ENCODE measurements at regions not wholly inside any gene's neighbourhood (a gene's known extent, or its start where the extent isn't known, plus 50 kb on each side); places are given as distances from the start of the nearest gene placed in this dataset.
"Not testable (repeated sequence)": the region's sequence is repeated elsewhere in the genome, so short reads cannot be mapped to it uniquely, and the experiment has no call there.

GRCh38 chr14:105745433-105746123, 219.2 kb downstream of the TMEM121 start:
- DNase-seq (ENCODE audit: low spot score) = peak; percentile 2
- in situ Hi-C loops (cut with MboI; ENCODE audit: low pct_unique_long_range_greater_than_20kb, low sequenced_read_pairs, unreplicated experiment) = no loop called here
- no peak for TF ChIP-seq CTCF (IDR thresholded peaks at IDR 0.05; ENCODE audit: extremely low read depth, insufficient read depth, missing control alignments)

- in situ Hi-C loops (cut with MboI; ENCODE audit: low pct_unique_long_range_greater_than_20kb, low sequenced_read_pairs, unreplicated experiment) = no loop called here
- TF ChIP-seq CTCF (IDR thresholded peaks at IDR 0.05; ENCODE audit: extremely low read depth, insufficient read depth, missing control alignments) = no peak
Observed at GRCh38 chr14:105746124-105746514, 219.7 kb downstream of the TMEM121 start.

GRCh38 chr14:105746800-105747502, 220.6 kb downstream of the TMEM121 start:
- in situ Hi-C loops (cut with MboI; ENCODE audit: low pct_unique_long_range_greater_than_20kb, low sequenced_read_pairs, unreplicated experiment) = not testable (repeated sequence)
- peak; percentile 0 for DNase-seq (ENCODE audit: low spot score)

More at GRCh38 chr14:105746124-105746514, 219.7 kb downstream of the TMEM121 start:
- no peak for DNase-seq (ENCODE audit: low spot score)

- DNase-seq (ENCODE audit: low spot score) = peak; percentile 0
- in situ Hi-C loops (cut with MboI; ENCODE audit: low pct_unique_long_range_greater_than_20kb, low sequenced_read_pairs, unreplicated experiment) = not testable (repeated sequence)
Observed at GRCh38 chr14:105747503-105748203, 221.3 kb downstream of the TMEM121 start.

GRCh38 chr14:105748204-105748578, 221.8 kb downstream of the TMEM121 start:
- no peak for TF ChIP-seq CTCF (IDR thresholded peaks at IDR 0.05; ENCODE audit: extremely low read depth, insufficient read depth, missing control alignments)
- in situ Hi-C loops (cut with MboI; ENCODE audit: low pct_unique_long_range_greater_than_20kb, low sequenced_read_pairs, unreplicated experiment) = no loop called here
- peak; percentile 18 for DNase-seq (ENCODE audit: low spot score)

GRCh38 chr14:105748710-105749109, 222.3 kb downstream of the TMEM121 start:
- in situ Hi-C loops (cut with MboI; ENCODE audit: low pct_unique_long_range_greater_than_20kb, low sequenced_read_pairs, unreplicated experiment); DNase-seq (ENCODE audit: low spot score): not testable (repeated sequence)

- in situ Hi-C loops (cut with MboI; ENCODE audit: low pct_unique_long_range_greater_than_20kb, low sequenced_read_pairs, unreplicated experiment); DNase-seq (ENCODE audit: low spot score): not testable (repeated sequence)
Observed at GRCh38 chr14:105749870-105750541, 223.6 kb downstream of the TMEM121 start.

- in situ Hi-C loops (cut with MboI; ENCODE audit: low pct_unique_long_range_greater_than_20kb, low sequenced_read_pairs, unreplicated experiment); DNase-seq (ENCODE audit: low spot score): not testable (repeated sequence)
Observed at GRCh38 chr14:105751291-105751751, 224.9 kb downstream of the TMEM121 start.

GRCh38 chr14:105752420-105752819, 226.0 kb downstream of the TMEM121 start:
- DNase-seq (ENCODE audit: low spot score); in situ Hi-C loops (cut with MboI; ENCODE audit: low pct_unique_long_range_greater_than_20kb, low sequenced_read_pairs, unreplicated experiment): not testable (repeated sequence)
